Muscle layer of colon (tissue), 2 donors: ENCODE measurements at regions not wholly inside any gene's neighbourhood (a gene's known extent, or its start where the extent isn't known, plus 50 kb on each side); places are given as distances from the start of the nearest gene placed in this dataset.

ENCODE experiments used
- H3K27ac ChIP-seq: one replicate; pipeline ENCODE4 v1.7.0; 2013; ENCODE audit warnings: low read depth, mild to moderate bottlenecking, low read length, moderate library complexity
- H3K27me3 ChIP-seq, 2 donors: one replicate each; pipeline ENCODE4 v1.7.0; 2013; ENCODE audit warnings: low read length in 2 of 2, mild to moderate bottlenecking in 2 of 2; ENCODE audit not compliant: insufficient read depth in 2 of 2, control insufficient read depth in 1 of 2
- H3K36me3 ChIP-seq: one replicate; pipeline ENCODE4 v1.7.0; 2013; ENCODE audit warnings: mild to moderate bottlenecking, low read length; ENCODE audit not compliant: insufficient read depth
- H3K4me1 ChIP-seq: one replicate; pipeline ENCODE4 v1.7.0; 2013; ENCODE audit warnings: mild to moderate bottlenecking, low read length; ENCODE audit not compliant: insufficient read depth
- H3K4me3 ChIP-seq, 2 donors: one replicate each; pipeline ENCODE4 v1.7.0; 2013; ENCODE audit warnings: low read length in 2 of 2, low read depth in 1 of 2, mild to moderate bottlenecking in 1 of 2, moderate library complexity in 1 of 2
- H3K9ac ChIP-seq: one replicate; pipeline ENCODE4 v1.7.0; 2013; ENCODE audit warnings: low read length
- H3K9me3 ChIP-seq: one replicate; pipeline ENCODE4 v1.7.0; 2013; ENCODE audit warnings: mild to moderate bottlenecking, low read length
- donor health status: abdominal sarcoma.
- donor health status: Adenocarcinoma of cecum.

DNA sequence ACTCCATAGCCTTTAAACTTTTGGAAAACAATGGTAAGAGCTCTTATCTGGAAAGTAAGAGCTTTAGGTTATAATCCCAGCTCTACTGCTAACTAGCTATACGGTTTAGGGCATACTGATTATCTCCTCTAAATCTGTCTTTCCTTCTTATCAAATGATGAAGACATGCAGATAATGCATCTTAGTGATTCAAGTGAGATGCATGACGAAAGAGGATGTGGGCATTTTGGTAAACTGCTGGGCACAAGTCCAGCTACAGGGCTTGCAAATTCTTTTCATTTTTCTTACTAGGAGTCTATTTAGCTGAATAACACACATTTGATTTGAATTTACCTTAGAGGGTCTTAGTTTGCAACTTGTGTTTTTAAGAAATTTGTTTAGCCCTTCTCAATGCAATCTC is 1604.8 kb upstream of the ZEB2 start:
- Histone ChIP-seq H3K4me1 (no peaks in the 10 kb centered on the region), H3K27me3 (no peaks in the 10 kb centered on the region), H3K4me3 (no peak overlapping the region), H3K27ac (no peak overlapping the region), H3K36me3 (no peaks in the 10 kb centered on the region), H3K9me3 (no peaks in the 10 kb centered on the region), H3K9ac (no peak overlapping the region)

DNA sequence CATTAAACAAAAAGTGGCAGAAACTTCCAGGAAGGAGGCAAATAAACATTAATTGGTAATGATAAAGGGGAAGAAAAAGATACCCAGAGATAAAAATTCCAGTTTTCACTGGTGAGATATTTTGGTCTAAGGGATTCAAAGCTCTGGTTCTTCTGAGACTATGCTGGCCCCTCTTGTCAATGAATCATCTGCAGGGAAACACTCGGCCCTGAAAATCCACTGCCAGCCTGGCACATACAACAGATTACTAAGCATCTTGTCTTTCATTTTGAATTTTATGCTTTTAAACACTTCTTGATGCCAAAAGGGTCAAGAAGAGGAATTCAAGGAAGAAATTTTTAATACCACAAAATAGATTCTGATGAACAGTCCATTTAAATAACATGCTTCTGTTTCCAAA is 1603.8 kb upstream of the ZEB2 start:
- H3K27me3 ChIP-seq = no peaks in the 10 kb centered on the region
- no peak overlapping the region for H3K9ac ChIP-seq
- no peaks in the 10 kb centered on the region for H3K36me3 ChIP-seq
- H3K4me3 ChIP-seq = no peak overlapping the region
- H3K27ac ChIP-seq = no peak overlapping the region
- H3K9me3 ChIP-seq = no peaks in the 10 kb centered on the region
- H3K4me1 ChIP-seq = no peaks in the 10 kb centered on the region

DNA sequence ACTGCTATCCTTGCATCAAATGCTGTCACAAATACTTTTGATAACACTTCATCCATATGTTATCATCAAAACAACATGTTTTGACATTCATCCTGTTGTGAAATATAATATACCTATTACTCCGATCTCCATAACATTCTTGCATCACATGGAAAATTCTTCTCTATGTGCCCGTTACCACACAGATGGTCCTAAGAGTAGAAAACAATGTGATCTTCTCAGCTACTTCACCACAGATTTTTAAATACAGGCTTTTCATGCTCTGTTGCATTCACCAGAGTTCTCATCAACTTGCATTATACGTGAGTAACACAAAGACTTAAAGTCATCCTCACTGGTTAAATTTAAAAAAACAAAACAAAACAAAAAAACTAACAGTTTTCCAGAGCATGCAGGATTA is 1603.3 kb upstream of the ZEB2 start:
- Histone ChIP-seq H3K36me3 (no peaks in the 10 kb centered on the region), H3K27me3 (no peaks in the 10 kb centered on the region), H3K27ac (no peak overlapping the region), H3K9me3 (no peaks in the 10 kb centered on the region), H3K4me1 (no peaks in the 10 kb centered on the region), H3K4me3 (no peak overlapping the region), H3K9ac (no peak overlapping the region)

DNA sequence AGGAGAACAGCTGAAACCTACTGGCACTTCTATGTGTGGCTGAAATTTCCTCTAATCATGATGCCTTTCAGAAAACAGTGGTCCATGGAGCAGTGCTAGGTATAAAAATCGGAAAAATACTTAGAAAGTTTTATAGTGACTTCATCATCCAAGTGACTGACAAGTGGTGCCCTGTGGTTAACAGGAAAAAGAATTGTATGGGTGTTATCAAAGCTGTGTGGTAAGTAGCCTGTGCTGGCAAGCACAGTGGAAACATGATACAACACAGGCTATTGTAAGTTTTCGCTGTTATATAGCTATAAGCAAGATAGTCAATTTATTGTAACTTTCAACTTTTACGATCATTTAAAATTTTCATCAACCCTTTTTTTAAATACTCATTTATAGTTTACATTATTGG is 1599.7 kb upstream of the ZEB2 start:
- Histone ChIP-seq H3K36me3 (no peaks in the 10 kb centered on the region), H3K9ac (no peak overlapping the region), H3K27me3 (no peaks in the 10 kb centered on the region)

DNA sequence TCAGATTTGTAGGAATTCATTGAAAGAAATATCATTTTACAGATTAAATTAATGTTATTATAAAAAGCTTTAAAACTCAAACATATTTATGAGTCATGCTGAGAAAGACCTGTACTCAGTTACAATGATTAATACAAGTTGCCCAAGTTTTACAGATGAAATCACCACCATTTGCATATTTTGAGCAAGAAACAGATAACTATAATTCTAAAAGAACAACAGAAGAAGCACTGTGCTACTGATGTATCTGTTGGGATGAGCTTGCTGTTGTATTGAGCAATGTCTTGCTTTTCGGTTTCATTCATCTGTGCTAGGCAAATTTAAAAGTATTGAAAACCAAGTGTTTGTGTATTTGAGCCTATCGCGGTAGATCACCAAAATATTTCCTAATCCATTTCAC is 1589.1 kb upstream of the ZEB2 start:
- Histone ChIP-seq H3K27me3 (no peaks in the 10 kb centered on the region), H3K36me3 (no peaks in the 10 kb centered on the region), H3K27ac (no peak overlapping the region), H3K4me3 (no peak overlapping the region), H3K9me3 (no peaks in the 10 kb centered on the region), H3K4me1 (no peaks in the 10 kb centered on the region), H3K9ac (no peak overlapping the region)

More for the DNA sequence above, 1599.7 kb upstream of the ZEB2 start:
- Histone ChIP-seq H3K9me3 (no peaks in the 10 kb centered on the region), H3K27ac (no peak overlapping the region), H3K4me1 (no peaks in the 10 kb centered on the region), H3K4me3 (no peak overlapping the region)

DNA sequence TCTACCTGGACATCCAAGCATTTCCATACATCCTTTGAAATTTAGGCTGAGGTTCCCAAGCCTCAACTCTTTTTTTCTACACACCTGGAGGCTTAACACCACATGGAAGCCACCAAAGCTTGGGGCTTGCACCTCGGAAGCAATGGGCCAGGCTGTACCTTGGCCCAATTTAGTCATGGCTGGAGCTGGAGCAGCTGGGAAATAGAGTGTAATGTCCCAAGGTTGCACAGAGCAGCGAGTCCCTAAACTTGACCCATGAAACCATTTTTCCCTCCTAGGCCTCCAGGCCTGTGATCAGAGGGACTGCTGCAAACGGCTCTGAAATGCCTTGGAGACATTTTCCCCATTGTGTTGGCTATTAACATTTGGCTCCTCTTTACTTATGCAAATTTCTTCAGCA is 1574.3 kb upstream of the ZEB2 start:
- no peak overlapping the region for H3K27ac ChIP-seq
- H3K4me1 ChIP-seq = no peaks in the 10 kb centered on the region
- no peaks in the 10 kb centered on the region for H3K36me3 ChIP-seq
- no peak overlapping the region for H3K9ac ChIP-seq
- H3K9me3 ChIP-seq = no peaks in the 10 kb centered on the region
- H3K4me3 ChIP-seq = no peak overlapping the region
- H3K27me3 ChIP-seq = no peaks in the 10 kb centered on the region

DNA sequence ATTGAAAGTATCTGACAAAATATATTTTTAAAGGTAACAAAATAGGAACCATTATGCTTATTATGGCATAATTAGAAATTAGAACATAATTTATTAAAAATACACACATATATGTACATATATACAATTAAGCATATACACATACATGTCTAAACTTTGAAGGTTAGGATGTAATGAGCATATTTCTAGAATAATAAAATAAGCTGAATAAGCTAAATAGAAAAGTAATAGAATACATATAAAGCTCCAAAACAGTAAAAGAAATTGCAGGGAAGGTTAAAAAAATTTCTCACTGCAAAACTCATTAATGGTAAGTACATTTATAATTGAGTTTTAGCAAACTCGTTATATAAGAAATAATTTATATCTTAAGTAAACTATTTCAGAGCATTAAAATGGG is 1561.5 kb upstream of the ZEB2 start:
- Histone ChIP-seq H3K36me3 (no peaks in the 10 kb centered on the region), H3K27ac (no peak overlapping the region), H3K27me3 (no peaks in the 10 kb centered on the region), H3K9me3 (no peaks in the 10 kb centered on the region), H3K4me3 (no peak overlapping the region), H3K4me1 (no peaks in the 10 kb centered on the region), H3K9ac (no peak overlapping the region)

DNA sequence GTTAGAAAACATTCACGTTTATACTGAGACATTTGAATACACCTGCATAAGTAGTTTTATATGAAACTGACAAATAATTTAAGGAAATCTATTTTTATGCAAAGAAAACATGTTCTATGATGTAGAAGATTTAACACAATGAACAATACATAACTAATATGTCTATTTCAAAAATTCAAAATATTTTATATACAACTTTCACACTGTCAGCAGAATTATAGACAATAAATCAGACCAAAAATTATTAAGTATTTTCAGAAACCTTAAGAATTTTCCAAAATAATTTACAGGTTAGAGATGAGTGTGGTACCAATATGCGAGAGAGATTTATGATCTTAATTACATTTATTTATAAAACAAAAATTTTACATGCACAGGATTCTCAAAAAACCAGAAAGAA is 1561.0 kb upstream of the ZEB2 start:
- Histone ChIP-seq H3K36me3 (no peaks in the 10 kb centered on the region), H3K4me1 (no peaks in the 10 kb centered on the region)

DNA sequence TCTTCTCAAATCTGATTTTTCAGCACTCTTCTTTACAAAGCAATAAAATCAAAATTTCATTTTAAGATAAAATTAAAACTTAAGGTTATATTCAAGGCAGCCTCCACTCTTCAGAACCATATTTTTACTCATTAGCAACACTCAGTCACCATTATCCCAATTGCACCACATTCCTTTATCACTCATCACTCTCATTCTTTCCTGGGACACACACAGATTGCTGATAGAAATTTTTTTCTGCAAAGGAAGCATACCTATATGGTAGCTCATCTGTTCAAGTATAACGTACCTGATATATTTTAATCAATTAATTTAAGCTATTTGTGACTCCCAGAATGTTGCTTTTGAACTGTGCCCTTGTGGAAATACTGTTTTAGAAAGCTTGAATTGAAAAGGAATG is 1559.3 kb upstream of the ZEB2 start:
- Histone ChIP-seq H3K27ac (no peak overlapping the region), H3K9ac (no peak overlapping the region), H3K9me3 (no peaks in the 10 kb centered on the region), H3K27me3 (no peaks in the 10 kb centered on the region), H3K4me3 (no peak overlapping the region), H3K4me1 (no peaks in the 10 kb centered on the region), H3K36me3 (no peaks in the 10 kb centered on the region)

More for the DNA sequence above, 1561.0 kb upstream of the ZEB2 start:
- no peak overlapping the region for H3K27ac ChIP-seq
- H3K4me3 ChIP-seq = no peak overlapping the region
- H3K9me3 ChIP-seq = no peaks in the 10 kb centered on the region
- no peaks in the 10 kb centered on the region for H3K27me3 ChIP-seq
- H3K9ac ChIP-seq = no peak overlapping the region

DNA sequence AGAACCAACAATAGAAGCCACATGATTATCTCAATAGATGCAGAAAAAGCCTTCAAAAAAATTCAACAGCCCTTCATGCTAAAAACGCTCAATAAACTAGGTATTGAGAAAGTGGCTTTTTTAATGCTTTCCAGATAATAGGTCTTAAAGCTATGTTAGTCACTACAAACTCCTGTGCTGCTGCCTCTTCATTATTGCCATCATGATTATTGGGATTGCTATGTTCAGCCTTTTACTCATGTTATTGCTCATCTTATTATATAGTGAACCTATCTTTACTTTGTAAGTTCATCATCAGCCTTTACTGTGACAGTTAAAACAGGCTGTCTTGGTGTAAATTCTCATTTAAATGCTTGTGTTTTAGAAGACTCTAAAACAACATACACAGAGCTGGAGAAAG is 1557.2 kb upstream of the ZEB2 start:
- H3K27me3 ChIP-seq = no peaks in the 10 kb centered on the region
- no peak overlapping the region for H3K9ac ChIP-seq
- H3K27ac ChIP-seq = no peak overlapping the region
- no peak overlapping the region for H3K4me3 ChIP-seq
- no peaks in the 10 kb centered on the region for H3K36me3 ChIP-seq
- H3K4me1 ChIP-seq = no peaks in the 10 kb centered on the region
- H3K9me3 ChIP-seq = no peaks in the 10 kb centered on the region

DNA sequence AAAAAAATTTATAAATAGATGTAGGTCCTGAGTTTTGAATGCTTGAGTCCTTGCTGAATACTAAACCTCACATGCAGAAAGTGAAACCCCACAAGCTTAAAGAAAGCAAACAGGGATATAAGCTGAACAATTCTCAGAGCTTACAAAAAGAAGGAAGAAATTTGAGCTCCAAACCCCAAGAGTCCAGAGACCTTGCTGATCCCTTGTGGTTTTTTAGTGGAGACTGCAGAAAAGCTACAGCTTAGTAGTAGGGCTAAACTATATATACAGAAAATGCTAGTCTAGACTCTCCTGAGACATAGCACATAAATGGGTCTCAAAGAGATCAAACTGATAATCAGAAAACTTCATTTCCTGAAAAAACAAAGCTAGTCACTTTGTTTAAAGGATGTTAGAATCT is 1548.1 kb upstream of the ZEB2 start:
- Histone ChIP-seq H3K27me3 (no peaks in the 10 kb centered on the region), H3K9me3 (no peaks in the 10 kb centered on the region), H3K4me1 (no peaks in the 10 kb centered on the region), H3K9ac (no peak overlapping the region), H3K4me3 (no peak overlapping the region), H3K36me3 (no peaks in the 10 kb centered on the region), H3K27ac (no peak overlapping the region)

DNA sequence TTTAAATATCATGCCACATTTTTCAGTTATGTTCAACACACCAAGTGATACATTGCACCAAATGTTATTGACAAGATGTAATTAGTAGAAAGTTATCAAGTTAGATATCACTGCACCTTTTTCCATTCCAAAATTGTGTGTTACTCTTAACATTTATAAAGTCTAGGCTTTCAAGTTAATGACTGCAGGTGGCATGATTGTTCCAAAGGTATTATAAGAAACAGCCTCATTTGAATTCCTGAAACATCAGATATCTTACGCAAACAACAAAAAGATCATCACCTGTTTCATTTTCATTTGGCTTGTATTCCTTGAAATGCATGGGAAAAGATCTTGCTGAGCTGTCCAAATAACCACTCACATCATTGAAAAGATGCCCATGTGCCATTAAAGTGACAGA is 1528.2 kb upstream of the ZEB2 start:
- no peak overlapping the region for H3K27ac ChIP-seq
- H3K4me1 ChIP-seq = no peaks in the 10 kb centered on the region
- no peak overlapping the region for H3K4me3 ChIP-seq
- no peaks in the 10 kb centered on the region for H3K27me3 ChIP-seq
- no peaks in the 10 kb centered on the region for H3K9me3 ChIP-seq
- no peak overlapping the region for H3K9ac ChIP-seq
- H3K36me3 ChIP-seq = no peaks in the 10 kb centered on the region
